Cardiac muscle cell (in vitro differentiated cells and primary cell): ENCODE measurements at regions not wholly inside any gene's neighbourhood (a gene's known extent, or its start where the extent isn't known, plus 50 kb on each side); places are given as distances from the start of the nearest gene placed in this dataset.

Experiments
- DNase-seq, 2 donors: peaks; one replicate each; pipeline versions ENCODE4 v3.0.0 to v3.0.0-alpha.2; 2010 to 2017; ENCODE audit warnings: low read depth in 1 of 2, low spot score in 1 of 2
- H3K27ac ChIP-seq: fragments of 200-600 bp; sonication (generic); 2 replicates; pipeline ENCODE4 v1.5.1; 2016
- H3K27me3 ChIP-seq: fragments of 200-600 bp; sonication (generic); 2 replicates; pipeline ENCODE4 v1.6.0; 2016; ENCODE audit warnings: control low read depth
- H3K36me3 ChIP-seq: fragments of 200-600 bp; sonication (generic); 2 replicates; pipeline ENCODE4 v1.5.1; 2016; ENCODE audit warnings: control low read depth
- H3K4me1 ChIP-seq: fragments of 200-600 bp; sonication (generic); 2 replicates; pipeline ENCODE4 v1.8.1; 2017; ENCODE audit warnings: low read depth, mild to moderate bottlenecking, mixed run types
- H3K4me3 ChIP-seq: fragments of 200-600 bp; sonication (generic); 2 replicates; pipeline ENCODE4 v1.5.1; 2016; ENCODE audit warnings: mild to moderate bottlenecking
- H3K9me3 ChIP-seq: fragments of 200-600 bp; sonication (generic); 2 replicates; pipeline ENCODE4 v1.5.1; 2017; ENCODE audit warnings: low read depth, mild to moderate bottlenecking, control low read depth
- CTCF ChIP-seq: IDR thresholded peaks from 2 replicates; pipeline ENCODE4 v1.5.1; 2012; ENCODE audit warnings: low read depth, mild to moderate bottlenecking, low read length

- no peaks in the 10 kb centered on the region for H3K36me3 ChIP-seq
- DNase-seq: no peak
- no peak overlapping the region for H3K27ac ChIP-seq
- H3K9me3 ChIP-seq: no peaks in the 10 kb centered on the region
- no peak for TF ChIP-seq CTCF
- H3K4me3 ChIP-seq: no peak overlapping the region
- H3K27me3 ChIP-seq: no peaks in the 10 kb centered on the region
- H3K4me1 ChIP-seq: no peaks in the 10 kb centered on the region
Observed at GRCh38 chr5:116663081-116663480, 88.5 kb upstream of the SEMA6A start.

- H3K4me3 ChIP-seq: no peak overlapping the region
- DNase-seq: no peak
- no peaks in the 10 kb centered on the region for H3K36me3 ChIP-seq
- H3K4me1 ChIP-seq: no peaks in the 10 kb centered on the region
- no peak overlapping the region for H3K27ac ChIP-seq
- H3K27me3 ChIP-seq: no peaks in the 10 kb centered on the region
- H3K9me3 ChIP-seq: no peaks in the 10 kb centered on the region
- TF ChIP-seq CTCF: no peak
Observed at GRCh38 chr5:116661419-116661818, 86.8 kb upstream of the SEMA6A start.

- no peak for DNase-seq
- Histone ChIP-seq H3K9me3 (no peaks in the 10 kb centered on the region), H3K36me3 (no peaks in the 10 kb centered on the region), H3K27ac (no peak overlapping the region), H3K27me3 (no peaks in the 10 kb centered on the region), H3K4me1 (no peaks in the 10 kb centered on the region), H3K4me3 (no peak overlapping the region)
- TF ChIP-seq CTCF: no peak
Observed at GRCh38 chr5:116660929-116661328, 86.3 kb upstream of the SEMA6A start.

GRCh38 chr5:116658830-116659229, 84.2 kb upstream of the SEMA6A start:
- TF ChIP-seq CTCF: no peak
- Histone ChIP-seq H3K4me3 (no peak overlapping the region), H3K27me3 (no peaks in the 10 kb centered on the region), H3K4me1 (no peaks in the 10 kb centered on the region), H3K27ac (no peak overlapping the region), H3K36me3 (no peaks in the 10 kb centered on the region), H3K9me3 (no peaks in the 10 kb centered on the region)
- DNase-seq: no peak

- no peak for TF ChIP-seq CTCF
- no peaks in the 10 kb centered on the region for H3K9me3 ChIP-seq
- no peak overlapping the region for H3K4me3 ChIP-seq
- no peak overlapping the region for H3K27ac ChIP-seq
- peak in 1 of 2 donors; percentile 2 for DNase-seq
- H3K36me3 ChIP-seq: no peaks in the 10 kb centered on the region
- H3K27me3 ChIP-seq: no peaks in the 10 kb centered on the region
- peaks cover 4% of the 10 kb centered on the region for H3K4me1 ChIP-seq
Observed at GRCh38 chr5:116658141-116658540, 83.5 kb upstream of the SEMA6A start.

- no peaks in the 10 kb centered on the region for H3K27me3 ChIP-seq
- DNase-seq: no peak
- H3K4me3 ChIP-seq: no peak overlapping the region
- no peak for TF ChIP-seq CTCF
- no peaks in the 10 kb centered on the region for H3K36me3 ChIP-seq
- H3K27ac ChIP-seq: no peak overlapping the region
- peaks cover 14% of the 10 kb centered on the region for H3K4me1 ChIP-seq
- H3K9me3 ChIP-seq: no peaks in the 10 kb centered on the region
Observed at GRCh38 chr5:116655431-116655830, 80.8 kb upstream of the SEMA6A start.
